ENCODE measurements at regions not wholly inside any gene's neighbourhood (a gene's known extent, or its start where the extent isn't known, plus 50 kb on each side); places are given as distances from the start of the nearest gene placed in this dataset.

- no peak overlapping the region for H2BK5ac ChIP-seq (ENCODE audit: low read depth, low read length, poor library complexity, severe bottlenecking)
- no peak overlapping the region for H2AK5ac ChIP-seq (ENCODE audit: low read depth, low read length)
- ATAC-seq (ENCODE audit: low read depth) = no peak
- H3K4me3 ChIP-seq (ENCODE audit: insufficient read depth, low read depth, low read length) = no peak overlapping the region
- H3K9ac ChIP-seq (ENCODE audit: low read depth, low read length) = no peak overlapping the region
- ChIA-PET CTCF (no interaction called here), POLR2A (ENCODE audit: unreplicated experiment) (no interaction called here)
- TF ChIP-seq NFE2L2 (IDR thresholded peaks at IDR 0.05; ENCODE audit: low read depth, low read length) = no peak
- no peak for TF ChIP-seq ELK1 (IDR thresholded peaks at IDR 0.05; ENCODE audit: borderline replicate concordance, low read depth, low read length)
- no peak for TF ChIP-seq RCOR1 (IDR thresholded peaks at IDR 0.05; ENCODE audit: insufficient replicate concordance, low read length)
- no peak for TF ChIP-seq RFX5 (IDR thresholded peaks at IDR 0.05; ENCODE audit: low read depth, low read length)
- no peak for TF ChIP-seq FOS (IDR thresholded peaks at IDR 0.05; ENCODE audit: low read depth, low read length)
- no peak for TF ChIP-seq USF2 (IDR thresholded peaks at IDR 0.05; ENCODE audit: low read depth, low read length)
- TF ChIP-seq MAZ (IDR thresholded peaks at IDR 0.05; ENCODE audit: borderline replicate concordance, low read depth, low read length) = no peak
- no peak for TF ChIP-seq MAFK (IDR thresholded peaks at IDR 0.05; ENCODE audit: low read depth, low read length)
- no peak for TF ChIP-seq MXI1 (IDR thresholded peaks at IDR 0.05; ENCODE audit: borderline replicate concordance, low read depth, low read length)
- no peak for TF ChIP-seq POLR2A (IDR thresholded peaks at IDR 0.05; ENCODE audit: low read depth, low read length)
- no peak for TF ChIP-seq CHD1 (IDR thresholded peaks at IDR 0.05; ENCODE audit: low read depth, low read length)
- no peak for TF ChIP-seq CEBPB (IDR thresholded peaks at IDR 0.05; ENCODE audit: low read depth, low read length)
- no peak for TF ChIP-seq RAD21 (IDR thresholded peaks at IDR 0.05; ENCODE audit: low read length)
- TF ChIP-seq, protein P1, sequence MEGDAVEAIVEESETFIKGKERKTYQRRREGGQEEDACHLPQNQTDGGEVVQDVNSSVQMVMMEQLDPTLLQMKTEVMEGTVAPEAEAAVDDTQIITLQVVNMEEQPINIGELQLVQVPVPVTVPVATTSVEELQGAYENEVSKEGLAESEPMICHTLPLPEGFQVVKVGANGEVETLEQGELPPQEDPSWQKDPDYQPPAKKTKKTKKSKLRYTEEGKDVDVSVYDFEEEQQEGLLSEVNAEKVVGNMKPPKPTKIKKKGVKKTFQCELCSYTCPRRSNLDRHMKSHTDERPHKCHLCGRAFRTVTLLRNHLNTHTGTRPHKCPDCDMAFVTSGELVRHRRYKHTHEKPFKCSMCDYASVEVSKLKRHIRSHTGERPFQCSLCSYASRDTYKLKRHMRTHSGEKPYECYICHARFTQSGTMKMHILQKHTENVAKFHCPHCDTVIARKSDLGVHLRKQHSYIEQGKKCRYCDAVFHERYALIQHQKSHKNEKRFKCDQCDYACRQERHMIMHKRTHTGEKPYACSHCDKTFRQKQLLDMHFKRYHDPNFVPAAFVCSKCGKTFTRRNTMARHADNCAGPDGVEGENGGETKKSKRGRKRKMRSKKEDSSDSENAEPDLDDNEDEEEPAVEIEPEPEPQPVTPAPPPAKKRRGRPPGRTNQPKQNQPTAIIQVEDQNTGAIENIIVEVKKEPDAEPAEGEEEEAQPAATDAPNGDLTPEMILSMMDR (conservative IDR thresholded peaks at IDR 0.05; ENCODE audit: low read depth, low read length) = no peak
- TF ChIP-seq SMC3 (IDR thresholded peaks at IDR 0.05; ENCODE audit: low read depth, low read length) = no peak
- TF ChIP-seq BHLHE40 (IDR thresholded peaks at IDR 0.05; ENCODE audit: low read depth, low read length) = no peak
- no peaks in the 10 kb centered on the region for H3K9me3 ChIP-seq (ENCODE audit: control insufficient read depth, insufficient read depth, low read length)
- H3K23ac ChIP-seq (ENCODE audit: low read depth, low read length) = no peak overlapping the region
- no peak overlapping the region for H4K8ac ChIP-seq (ENCODE audit: low read depth in 2 of 2, low read length in 2 of 2)
- no peaks in the 10 kb centered on the region for H4K20me1 ChIP-seq (ENCODE audit: insufficient read depth, low read length)
- H3K56ac ChIP-seq (ENCODE audit: extremely low read depth, insufficient read depth, low read length) = no peak overlapping the region
- H2BK15ac ChIP-seq (ENCODE audit: low read depth, low read length) = no peak overlapping the region
- H3K27ac ChIP-seq (ENCODE audit: insufficient read depth, low read length) = no peak overlapping the region
- H3K27me3 ChIP-seq (ENCODE audit: control insufficient read depth, insufficient read depth, low read length) = no peaks in the 10 kb centered on the region
- H4K5ac ChIP-seq (ENCODE audit: low read depth, low read length) = no peak overlapping the region
- no peak overlapping the region for H2AFZ ChIP-seq (replicated peaks; ENCODE audit: low read length, poor library complexity)
- no peaks in the 10 kb centered on the region for H3K36me3 ChIP-seq (ENCODE audit: control insufficient read depth, insufficient read depth, low read length)
- dilution Hi-C loops (cut with HindIII; ENCODE audit: low sequenced_read_pairs, unreplicated experiment) = no loop called here
- BruUV-seq (replicated peaks) = no TSS peak
- no peak overlapping the region for H3K18ac ChIP-seq (ENCODE audit: low read depth, low read length)
- H4K91ac ChIP-seq (ENCODE audit: insufficient read depth, low read depth, low read length) = no peak overlapping the region
- H3K4ac ChIP-seq (ENCODE audit: low read depth, low read length) = no peak overlapping the region
- no CpG with 5 or more reads among the region's 3 CpGs for WGBS, 2 experiments (ENCODE audit: extremely low coverage in 2 of 2, insufficient read length in 1 of 2)
- H2BK120ac ChIP-seq (ENCODE audit: low read depth, low read length) = no peak overlapping the region
- no peaks in the 10 kb centered on the region for H3K9me1 ChIP-seq (ENCODE audit: insufficient read depth, low read length)
- no peak overlapping the region for H3K4me2 ChIP-seq (ENCODE audit: low read depth, low read length)
- no peak overlapping the region for H2AK9ac ChIP-seq (replicated peaks; ENCODE audit: low read depth, low read length, poor library complexity)
- no peak overlapping the region for H2BK20ac ChIP-seq (ENCODE audit: low read depth, low read length)
- intact Hi-C loops (cut with micrococcal nuclease) = no loop called here
- no peak overlapping the region for H3K14ac ChIP-seq (replicated peaks; ENCODE audit: low read depth, low read length)
- in situ Hi-C loops (cut with MboI; ENCODE audit: low sequenced_read_pairs) = no loop called here
- DNase-seq = no peak
- H3K79me1 ChIP-seq (ENCODE audit: low read depth in 1 of 2, low read length in 2 of 2) = no peaks in the 10 kb centered on the region
- no peaks in the 10 kb centered on the region for H3K4me1 ChIP-seq (ENCODE audit: control insufficient read depth, insufficient read depth, low read length)
Measured at GRCh38 chr5:107242411-107243219, 428.1 kb downstream of the EFNA5 start.

All from IMR-90 (cell line).